GM21526 (cell line): ENCODE measurements at regions not wholly inside any gene's neighbourhood (a gene's known extent, or its start where the extent isn't known, plus 50 kb on each side); places are given as distances from the start of the nearest gene placed in this dataset.

Source experiments
- ATAC-seq: cut with Tn5 transposase; IDR thresholded peaks from one replicate; pipeline ENCODE4 v1.9.1; 2021; ENCODE audit warnings: moderate library complexity; ENCODE audit not compliant: unreplicated experiment, low FRiP score

DNA sequence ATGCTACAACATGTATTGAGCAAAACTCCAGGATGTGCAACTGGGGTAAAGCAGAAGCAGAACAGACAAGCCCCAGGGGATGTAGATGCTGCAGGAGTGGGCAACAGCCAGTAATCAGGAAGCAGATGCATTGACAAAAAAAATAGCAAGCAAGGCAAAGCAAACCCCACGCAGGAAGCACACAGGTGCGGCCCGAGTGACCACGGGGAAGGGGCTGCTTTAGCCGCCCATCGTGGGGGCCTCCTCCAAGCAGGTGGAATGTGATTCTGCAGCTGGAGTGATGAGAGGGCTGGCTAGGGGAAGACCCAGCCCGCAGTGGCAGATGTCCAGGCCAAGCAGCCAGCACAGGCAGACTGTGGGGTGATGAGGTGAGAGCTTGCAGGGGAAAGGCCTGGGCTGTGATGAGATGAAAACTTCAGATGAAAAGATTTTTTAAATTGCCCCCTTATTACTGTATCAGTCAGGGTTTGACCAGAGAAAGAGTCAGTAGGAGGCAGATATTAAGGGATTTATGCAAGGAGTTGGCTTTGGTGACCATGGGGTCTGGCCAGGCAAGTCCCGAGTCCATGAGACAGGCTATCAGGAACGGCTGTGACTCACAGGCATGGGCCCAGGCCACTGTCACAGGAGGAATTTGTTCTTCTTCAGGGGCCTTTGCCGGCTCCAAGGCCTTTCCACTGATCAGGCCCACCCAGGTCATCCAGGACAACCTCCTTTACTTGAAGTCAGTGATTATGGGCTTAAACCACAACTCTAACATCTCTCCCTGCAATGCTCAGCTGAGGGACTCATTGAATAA lies 207.6 kb downstream of the ANKRD60 start:
- ATAC-seq: no peak

GRCh38 chr20:58019850-58020625 lies 208.4 kb downstream of the ANKRD60 start:
- no peak for ATAC-seq

DNA sequence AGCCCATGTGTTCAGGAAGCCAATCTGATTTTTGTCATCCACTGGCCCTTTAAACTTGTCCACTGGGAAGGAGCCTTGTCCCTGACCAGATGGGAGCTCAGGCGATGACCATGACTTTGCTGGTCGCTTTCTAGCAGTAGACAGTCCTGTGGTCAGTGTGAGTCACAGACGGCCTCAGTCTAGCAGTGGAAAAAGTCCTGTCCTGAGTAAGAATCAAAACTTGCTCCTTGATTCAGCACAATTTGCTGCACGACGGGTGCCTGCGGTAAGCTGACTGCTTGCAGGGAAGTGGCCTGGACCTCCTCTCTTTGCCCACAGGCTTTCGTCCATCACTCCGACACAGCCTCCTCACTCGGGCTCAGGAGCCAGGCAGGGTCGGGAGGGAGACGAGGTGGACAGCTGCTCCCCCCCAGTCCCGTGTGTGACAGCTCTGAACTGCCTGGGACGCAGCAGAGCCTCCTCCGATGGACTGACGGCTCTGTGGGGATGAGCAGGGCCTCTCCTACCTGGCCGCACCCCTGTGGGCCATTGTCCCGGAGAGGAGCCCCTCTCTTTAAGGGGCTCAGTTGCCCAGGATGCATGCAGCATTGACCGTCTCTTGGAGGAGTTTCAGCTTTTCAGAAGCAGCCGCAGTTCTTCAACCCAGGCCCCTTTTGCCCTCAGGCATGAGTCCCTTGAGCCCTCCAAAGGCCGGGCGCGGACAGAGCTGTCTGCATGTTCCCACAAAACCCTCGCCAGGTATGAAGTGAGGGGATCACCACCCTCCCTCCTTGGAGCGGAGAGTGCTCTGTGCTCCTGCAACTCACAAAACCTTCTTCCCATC lies 209.2 kb downstream of the ANKRD60 start:
- no peak for ATAC-seq

GRCh38 chr20:58018590-58018989 lies 209.9 kb downstream of the ANKRD60 start:
- no peak for ATAC-seq

- ATAC-seq: no peak
These were observed 210.4 kb downstream of the ANKRD60 start for GRCh38 chr20:58017970-58018530.

GRCh38 chr20:58017231-58017969 lies 211.1 kb downstream of the ANKRD60 start:
- ATAC-seq: no peak

GRCh38 chr20:58016779-58017178 lies 211.7 kb downstream of the ANKRD60 start:
- no peak for ATAC-seq

- no peak for ATAC-seq
These were observed 213.7 kb downstream of the ANKRD60 start for GRCh38 chr20:58014628-58015315.

DNA sequence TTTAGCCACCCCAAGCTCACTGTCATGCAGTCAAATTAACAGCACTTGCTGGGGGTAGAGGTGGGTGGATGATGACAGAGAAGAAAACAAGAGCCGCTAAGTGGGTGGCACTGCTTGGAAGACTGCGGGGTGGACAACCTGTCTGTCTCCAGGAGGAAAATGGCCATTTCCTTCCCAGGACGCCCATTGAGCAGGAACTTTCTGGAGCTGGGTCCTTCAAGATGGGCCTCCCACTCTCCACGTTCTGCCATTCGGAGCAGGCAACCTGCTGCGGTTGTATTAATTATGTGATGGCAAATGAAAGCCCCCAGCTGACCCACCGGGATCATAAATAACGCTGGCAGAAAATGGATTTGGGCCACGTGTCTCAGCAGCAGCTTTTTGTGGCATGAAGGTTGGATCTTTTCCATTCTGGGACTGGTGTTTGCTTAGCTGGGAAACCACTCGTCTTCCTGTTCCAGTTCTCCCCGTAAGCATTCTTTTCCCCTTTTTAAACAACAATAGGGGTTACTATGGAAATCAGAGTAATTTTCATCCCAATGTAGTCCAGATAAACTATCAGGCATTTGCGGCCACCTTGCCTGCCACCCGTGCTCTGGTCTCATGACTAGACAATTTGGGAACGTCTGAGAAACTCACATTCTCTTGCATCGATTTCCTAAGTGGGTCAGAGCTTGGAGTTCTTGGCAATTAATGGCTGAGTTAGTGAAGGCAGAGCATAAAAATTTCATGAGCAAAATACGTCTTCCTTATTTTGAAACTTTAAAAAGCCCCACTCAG lies 215.5 kb downstream of the ANKRD60 start:
- ATAC-seq: no peak

DNA sequence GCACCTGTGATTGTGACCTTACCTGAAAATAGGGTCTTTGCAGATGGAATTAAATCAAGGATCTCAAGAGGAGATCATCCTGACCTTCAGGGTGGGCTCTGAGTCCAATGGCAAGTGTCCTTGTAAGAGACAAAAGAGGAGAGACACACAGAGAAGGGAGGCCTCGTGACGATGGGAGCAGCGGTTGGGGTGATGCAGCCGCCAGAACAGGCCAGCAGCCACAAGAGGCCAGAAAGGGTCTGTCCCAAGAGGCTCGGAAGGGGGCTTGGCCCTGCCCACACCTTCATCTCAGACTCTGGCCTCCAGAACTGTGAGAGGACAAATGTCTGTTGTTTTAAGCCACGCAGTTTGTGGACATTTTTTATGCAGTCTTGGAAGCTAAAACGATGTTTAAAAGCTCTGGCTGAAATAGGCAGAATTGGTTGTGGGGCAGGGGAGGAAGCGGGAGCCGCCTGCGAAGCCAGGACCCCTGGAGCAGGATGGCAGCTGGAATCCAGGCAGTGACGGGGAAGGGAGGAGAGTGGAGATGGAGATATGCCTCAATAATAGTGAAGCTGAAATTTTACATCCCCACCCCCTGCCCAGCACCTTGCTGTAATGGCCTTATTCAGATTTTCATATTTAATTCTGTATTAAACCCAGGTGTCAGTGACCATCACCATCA lies 216.4 kb downstream of the ANKRD60 start:
- no peak for ATAC-seq

GRCh38 chr20:58011106-58011946 lies 217.1 kb downstream of the ANKRD60 start:
- no peak for ATAC-seq

DNA sequence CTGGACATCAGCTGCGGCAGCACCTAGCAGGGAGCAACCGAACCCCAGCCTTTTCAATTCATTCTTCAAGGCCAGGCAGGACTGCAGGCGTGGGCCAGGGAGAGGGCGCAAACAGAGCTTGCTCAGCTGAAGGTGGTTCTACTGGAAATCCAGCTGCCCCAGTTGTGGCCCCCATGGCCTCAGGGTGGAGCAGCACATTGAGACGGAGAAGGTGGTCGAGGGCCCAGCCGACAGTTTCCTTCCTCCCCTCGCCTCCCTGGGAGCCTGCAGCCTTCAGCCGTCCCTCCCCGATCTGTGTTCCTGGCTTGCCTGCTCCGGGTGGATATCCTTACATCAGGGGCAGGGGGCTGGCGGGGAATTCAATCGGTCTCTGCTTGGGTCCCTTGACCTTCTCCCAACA lies 217.8 kb downstream of the ANKRD60 start:
- no peak for ATAC-seq

GRCh38 chr20:58010186-58010585 lies 218.3 kb downstream of the ANKRD60 start:
- no peak for ATAC-seq

DNA sequence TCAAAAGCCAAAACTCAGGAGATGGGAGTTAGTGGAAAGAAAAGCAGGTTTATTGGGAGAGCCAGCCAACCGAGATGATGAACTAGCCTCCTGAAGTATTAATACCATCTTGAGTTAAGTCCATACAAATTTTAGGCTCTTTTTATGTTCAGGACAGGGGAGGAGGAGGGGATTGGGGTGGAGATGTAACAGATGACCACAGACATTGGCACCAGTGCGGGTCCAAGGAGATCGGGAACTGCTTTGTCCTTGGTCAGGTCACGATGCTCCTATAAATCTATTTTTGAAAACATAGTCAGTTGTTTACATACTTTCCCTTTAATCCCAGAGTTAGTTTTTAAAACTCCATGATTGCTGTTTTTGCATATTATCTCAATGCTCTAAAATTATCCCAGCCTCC lies 219.6 kb downstream of the ANKRD60 start:
- no peak for ATAC-seq

DNA sequence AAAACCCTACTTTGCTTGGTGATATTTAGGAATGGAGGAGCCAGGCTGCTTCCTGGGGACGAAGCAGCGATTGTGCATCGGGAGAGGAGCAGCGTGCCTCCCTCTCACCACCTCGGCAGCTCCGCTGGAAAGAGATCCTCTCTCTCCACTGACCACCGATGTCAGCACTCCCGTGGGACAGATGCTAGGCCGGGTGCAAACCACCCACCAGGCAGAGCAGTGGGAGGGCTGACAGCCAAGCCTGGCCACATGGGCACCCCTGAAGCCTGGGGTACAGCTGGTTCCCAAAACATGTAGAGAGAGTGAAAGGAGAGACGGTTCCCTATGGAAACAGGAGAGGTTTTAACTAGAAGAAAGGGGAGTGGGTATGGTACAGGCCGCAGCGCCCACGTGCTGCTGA lies 220.0 kb downstream of the ANKRD60 start:
- ATAC-seq: no peak

DNA sequence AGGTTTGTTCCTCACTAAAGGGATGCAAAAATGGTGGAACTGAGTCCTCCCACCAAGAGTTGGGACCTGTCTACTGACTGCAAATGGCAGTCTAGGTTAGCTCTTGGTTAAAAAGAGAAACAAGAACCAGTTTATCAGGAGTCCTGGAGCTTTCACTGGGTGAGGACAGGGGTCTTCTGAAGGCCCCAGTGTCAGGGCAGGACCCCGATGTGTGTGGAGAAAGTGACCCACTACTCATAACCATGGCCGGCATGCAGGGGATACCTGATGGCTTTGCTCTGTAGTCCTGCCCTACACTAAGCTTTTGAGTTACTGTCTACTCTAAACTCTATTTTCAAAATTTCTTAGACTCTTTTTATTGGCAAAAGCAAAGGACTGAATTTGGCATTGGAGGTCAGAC lies 220.5 kb downstream of the ANKRD60 start:
- ATAC-seq: no peak
